Body of pancreas (tissue), 4 donors: ENCODE measurements at regions not wholly inside any gene's neighbourhood (a gene's known extent, or its start where the extent isn't known, plus 50 kb on each side); places are given as distances from the start of the nearest gene placed in this dataset.

ENCODE experiments used
- POLR2A ChIP-seq, 3 donors: fragments of 450-650 bp; IDR thresholded peaks; one replicate each; pipeline ENCODE4 v1.6.1; 2016; ENCODE audit warnings: antibody characterized with exemption in 3 of 3, mild to moderate bottlenecking in 2 of 3
- TF ChIP-seq, protein P1 (sequence below), 7 experiments: fragments of 450-650 bp in 4 of 7; fragments of 200-600 bp in 3 of 7; sonication (generic) in 3 of 7; IDR thresholded peaks; one replicate each; pipeline ENCODE4 v1.5.1; 2016 to 2019; ENCODE audit warnings: antibody characterized with exemption in 7 of 7

DNA sequence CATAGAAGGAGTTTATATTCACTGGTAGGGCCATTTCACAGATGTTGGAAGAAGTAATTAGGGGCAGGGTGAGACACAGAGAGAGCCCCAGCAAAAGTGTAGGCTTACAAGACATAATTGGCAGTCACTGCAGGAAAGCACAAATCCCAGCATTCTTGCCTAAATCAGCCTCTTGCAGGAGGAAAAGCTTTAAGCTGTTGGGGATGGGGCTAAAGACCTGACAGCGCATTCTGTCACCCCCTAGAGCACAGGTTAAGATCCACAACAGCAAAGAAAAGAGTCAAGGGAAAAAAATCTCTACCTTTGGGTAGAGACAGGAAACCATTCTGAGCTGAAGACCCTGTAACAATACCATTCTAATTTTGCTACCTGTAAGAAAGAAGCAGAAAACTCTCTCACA lies 409.0 kb downstream of the DAD1 start:
- TF ChIP-seq, protein P1, sequence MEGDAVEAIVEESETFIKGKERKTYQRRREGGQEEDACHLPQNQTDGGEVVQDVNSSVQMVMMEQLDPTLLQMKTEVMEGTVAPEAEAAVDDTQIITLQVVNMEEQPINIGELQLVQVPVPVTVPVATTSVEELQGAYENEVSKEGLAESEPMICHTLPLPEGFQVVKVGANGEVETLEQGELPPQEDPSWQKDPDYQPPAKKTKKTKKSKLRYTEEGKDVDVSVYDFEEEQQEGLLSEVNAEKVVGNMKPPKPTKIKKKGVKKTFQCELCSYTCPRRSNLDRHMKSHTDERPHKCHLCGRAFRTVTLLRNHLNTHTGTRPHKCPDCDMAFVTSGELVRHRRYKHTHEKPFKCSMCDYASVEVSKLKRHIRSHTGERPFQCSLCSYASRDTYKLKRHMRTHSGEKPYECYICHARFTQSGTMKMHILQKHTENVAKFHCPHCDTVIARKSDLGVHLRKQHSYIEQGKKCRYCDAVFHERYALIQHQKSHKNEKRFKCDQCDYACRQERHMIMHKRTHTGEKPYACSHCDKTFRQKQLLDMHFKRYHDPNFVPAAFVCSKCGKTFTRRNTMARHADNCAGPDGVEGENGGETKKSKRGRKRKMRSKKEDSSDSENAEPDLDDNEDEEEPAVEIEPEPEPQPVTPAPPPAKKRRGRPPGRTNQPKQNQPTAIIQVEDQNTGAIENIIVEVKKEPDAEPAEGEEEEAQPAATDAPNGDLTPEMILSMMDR (IDR thresholded peaks at IDR 0.05): no peak
- no peak for TF ChIP-seq POLR2A (IDR thresholded peaks at IDR 0.05)
